Globus pallidus (tissue), 1 donor: ENCODE measurements at regions not wholly inside any gene's neighbourhood (a gene's known extent, or its start where the extent isn't known, plus 50 kb on each side); places are given as distances from the start of the nearest gene placed in this dataset.

Source experiments
- DNase-seq: peaks from one replicate; pipeline ENCODE4 v3.0.0-alpha.2; 2015; ENCODE audit warnings: low spot score

GRCh38 chr10:90328459-90328858 is 529.4 kb downstream of the HTR7 start:
- DNase-seq, result no peak

GRCh38 chr10:90328896-90329295 is 528.9 kb downstream of the HTR7 start:
- no peak for DNase-seq

DNA sequence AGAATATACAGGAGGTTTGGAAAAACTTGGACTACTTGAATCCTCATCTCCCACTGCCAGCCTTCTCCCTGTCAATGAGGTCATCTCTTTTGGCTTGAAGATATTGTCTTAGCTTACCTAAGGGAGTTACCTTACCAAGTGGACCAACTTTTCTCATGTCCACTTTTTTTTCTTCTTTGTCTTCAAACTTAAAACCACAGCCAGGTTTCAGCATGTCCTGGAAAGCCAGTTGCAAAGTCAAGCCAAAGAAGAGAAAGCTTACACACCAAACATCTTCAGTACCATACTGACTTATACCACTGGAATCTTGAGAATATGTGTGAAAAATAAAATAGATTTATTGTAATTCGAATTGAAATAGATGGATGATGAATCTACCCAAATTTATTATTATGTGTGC is 520.5 kb downstream of the HTR7 start:
- DNase-seq, result no peak

- no peak for DNase-seq
Observed at GRCh38 chr10:90342480-90342879, 515.4 kb downstream of the HTR7 start.

DNA sequence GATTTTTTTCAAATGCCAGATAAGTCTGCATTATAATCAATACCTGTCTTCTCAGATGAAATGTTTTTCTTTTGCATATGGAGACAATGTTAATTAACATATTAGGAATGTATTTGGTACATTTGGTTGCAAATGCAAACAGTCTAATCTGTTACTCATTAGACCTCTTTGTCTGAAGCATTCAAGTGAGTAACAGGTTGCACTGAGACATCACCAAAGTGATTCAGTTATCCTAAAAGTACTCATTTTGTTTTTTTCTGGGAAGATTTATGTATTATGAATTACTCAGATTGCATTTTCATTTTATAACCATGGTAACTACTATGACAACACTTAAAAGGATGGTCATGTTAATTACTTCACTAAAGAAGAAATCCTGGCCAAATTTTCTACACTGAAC is 513.6 kb downstream of the HTR7 start:
- DNase-seq, result no peak

DNA sequence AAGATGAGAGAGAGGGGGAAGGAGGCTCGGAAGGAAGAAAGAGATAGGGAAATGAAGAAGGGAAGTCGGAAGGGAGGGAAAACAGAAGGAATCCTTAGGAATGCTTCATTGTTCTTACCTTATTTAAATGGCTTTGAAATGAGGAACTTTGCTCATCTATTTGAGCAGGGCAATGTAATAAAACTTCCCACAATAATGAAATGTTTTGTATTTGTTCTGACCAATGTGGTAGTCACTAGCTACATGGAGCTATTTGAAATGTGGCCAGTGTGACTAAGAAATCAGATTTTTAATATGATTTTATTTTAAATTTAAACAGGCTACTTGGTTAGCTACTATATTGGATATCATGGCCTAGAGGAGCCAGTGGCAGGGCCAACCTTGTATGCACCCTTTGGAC is 510.6 kb downstream of the HTR7 start:
- DNase-seq, result no peak

DNA sequence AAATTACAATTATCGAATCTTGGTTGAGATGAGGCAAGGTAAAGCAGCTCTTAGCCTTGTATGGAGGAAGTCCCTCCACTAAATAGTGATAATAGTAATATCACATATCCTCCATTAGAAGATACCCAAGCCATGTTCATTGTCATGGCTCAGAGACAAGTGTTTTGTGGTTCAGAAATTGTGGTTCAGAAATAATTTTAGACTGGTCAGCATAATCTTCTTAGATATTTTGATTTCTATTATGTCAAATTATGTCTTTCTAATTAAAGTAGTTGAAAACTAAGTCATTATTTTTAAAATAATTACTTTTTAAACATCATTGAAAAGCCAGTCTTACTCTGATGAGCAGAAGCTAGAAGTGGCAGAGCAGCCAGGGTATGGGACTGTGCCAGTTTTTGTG is 507.7 kb downstream of the HTR7 start:
- DNase-seq, result no peak

GRCh38 chr10:90352288-90352687 is 505.6 kb downstream of the HTR7 start:
- DNase-seq, result no peak

DNA sequence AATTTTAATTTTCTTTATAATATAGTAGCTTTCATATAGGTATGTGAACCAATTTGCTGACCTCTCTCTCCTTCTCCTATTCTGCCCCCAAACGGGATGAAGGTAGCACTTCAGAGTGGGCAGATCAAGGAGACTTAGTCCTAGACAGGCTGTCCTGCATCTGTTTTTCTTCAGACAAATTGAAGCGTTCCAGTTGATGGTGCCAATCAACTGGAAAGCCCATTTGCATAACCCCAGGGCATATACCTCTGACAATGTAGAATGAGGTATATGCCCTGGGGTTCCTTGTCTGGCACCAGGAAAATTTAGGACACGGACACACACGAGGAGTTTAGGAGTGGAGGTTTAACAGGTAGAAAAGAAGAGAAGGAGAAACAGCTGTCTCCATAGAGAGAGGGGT is 502.9 kb downstream of the HTR7 start:
- no peak for DNase-seq

DNA sequence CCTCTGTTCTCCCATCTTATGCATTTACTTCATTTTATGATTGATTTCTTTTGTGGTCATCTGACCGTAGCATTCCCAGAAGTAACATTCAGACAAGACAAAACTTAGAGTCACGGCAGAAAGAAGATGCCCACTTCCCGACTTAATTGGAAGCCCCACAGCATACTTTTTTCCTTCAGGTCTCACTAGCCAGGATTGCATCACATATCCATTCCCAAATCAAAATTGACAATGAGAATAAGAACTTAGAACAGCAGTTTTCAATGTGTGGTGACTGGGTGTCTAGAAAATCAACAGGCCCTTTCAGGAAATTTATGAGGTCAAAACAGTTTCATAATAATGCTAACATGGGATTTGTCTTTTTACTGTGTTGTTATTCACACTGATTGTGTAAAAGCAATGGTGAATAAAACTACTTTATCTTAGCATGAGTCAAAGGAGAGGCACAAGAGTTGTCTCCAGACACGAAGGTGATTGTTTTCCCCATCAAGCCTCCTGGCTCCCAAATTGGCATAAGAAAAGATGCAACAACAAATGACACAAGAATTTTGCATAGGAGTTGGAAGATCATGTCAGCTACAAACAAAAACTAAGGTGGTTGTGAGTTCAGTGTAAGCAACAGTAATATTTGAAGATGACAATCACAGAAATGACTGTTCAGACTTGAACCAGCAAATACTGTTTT is 493.9 kb downstream of the HTR7 start:
- no peak for DNase-seq

DNA sequence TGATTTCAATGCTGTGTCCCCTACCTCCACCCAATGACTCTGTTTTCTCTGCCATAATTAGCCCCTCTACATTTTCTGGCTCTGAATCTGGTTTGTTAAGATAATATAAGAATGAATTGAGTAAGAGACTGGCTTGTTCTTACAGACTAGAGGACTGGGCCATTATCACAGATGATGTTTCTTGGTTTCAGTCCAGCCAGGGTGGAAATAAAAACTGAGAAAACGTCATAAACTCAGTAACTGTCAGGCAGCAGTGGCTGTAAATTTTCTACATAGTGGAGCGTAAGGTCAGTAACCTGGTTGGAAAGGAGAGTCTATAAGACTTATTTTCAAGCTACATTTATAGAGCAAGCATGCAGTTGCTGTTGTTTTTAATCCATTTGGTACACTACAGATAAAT is 485.4 kb downstream of the HTR7 start:
- DNase-seq, result no peak

DNA sequence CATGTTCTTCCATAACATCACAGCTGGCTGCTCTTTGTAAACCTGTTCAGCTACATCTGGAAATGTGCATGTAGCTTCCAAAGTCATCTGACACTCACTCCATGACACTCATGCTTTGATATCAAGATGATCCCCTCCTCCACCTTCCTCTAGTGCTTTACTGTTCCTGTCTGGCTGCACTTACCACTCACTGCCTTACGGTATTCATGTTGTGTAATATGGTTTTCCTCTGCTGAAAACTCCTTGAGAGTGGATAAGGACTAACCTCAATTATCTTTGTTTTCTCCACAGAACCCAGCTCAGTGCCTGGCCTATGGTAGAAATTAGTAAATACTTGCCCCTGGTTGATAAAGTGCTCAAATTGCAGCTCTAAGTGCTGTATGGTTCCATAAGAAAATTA is 483.9 kb downstream of the HTR7 start:
- no peak for DNase-seq

DNA sequence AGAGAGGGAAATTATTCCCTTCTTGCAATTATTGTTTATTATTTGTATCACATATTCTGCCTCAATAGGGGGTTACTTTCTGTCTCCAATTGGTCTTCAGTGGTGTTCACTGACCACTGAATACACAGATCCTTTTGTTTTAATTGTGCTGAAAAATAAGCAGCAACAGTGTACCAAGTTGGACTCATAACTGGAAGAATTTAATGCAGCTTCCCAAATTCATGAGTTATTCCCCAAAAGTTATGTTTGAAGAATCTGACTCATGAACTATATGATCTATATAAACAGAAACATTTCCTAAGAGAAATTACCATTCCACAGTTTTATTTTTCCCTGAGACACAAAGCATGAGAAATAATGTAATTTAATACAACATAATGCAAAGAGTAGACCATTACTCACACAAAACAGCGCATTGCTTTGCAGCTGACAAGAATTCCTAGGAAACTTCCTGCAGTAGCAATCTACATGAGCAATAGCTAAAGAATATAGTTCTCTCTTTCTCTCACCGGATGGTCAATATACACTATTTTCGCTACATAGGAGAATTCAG is 479.2 kb downstream of the HTR7 start:
- no peak for DNase-seq

- DNase-seq, result no peak
Observed at GRCh38 chr10:90381468-90381867, 476.4 kb downstream of the HTR7 start.

- DNase-seq, result no peak
Observed at GRCh38 chr10:90389876-90390275, 468.0 kb downstream of the HTR7 start.

DNA sequence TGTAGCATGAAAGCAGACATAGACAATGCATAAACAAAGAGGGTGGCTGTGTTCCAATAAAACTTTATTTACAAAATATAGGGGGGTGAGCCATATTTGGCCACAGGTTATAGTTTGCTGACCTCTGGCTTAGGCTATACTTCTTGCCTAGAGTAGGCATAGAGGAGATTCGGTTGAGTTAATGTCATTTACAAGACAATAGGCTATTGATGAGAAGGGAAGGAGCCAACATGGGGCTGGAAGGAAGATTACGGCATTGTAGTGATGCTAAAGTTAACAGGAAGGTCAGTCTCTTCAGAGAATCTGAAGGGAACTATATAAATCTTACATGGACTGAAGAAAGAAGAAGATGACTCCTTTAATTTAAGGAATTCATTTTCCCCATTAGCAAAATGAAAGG is 463.5 kb downstream of the HTR7 start:
- DNase-seq, result no peak

GRCh38 chr10:90396721-90397120 is 461.1 kb downstream of the HTR7 start:
- no peak for DNase-seq

DNA sequence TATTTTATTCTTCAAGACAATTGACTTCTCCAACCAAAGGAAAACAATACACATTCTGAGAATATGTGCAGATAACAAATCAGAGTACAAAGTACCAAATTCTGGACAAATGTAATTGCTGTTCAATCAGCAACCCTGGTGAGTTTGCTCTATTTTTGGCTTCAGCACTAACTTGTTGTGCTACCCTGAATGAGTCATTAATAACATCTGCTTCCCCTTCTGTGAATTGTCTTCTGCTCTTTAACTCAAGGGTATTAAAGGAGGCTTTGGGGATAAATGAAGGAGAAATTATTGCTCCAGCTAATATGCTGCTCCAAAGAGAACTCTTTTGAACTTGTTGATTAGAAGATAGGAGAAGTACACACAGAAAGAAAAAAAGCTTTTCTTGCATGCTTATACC is 459.3 kb downstream of the HTR7 start:
- no peak for DNase-seq

DNA sequence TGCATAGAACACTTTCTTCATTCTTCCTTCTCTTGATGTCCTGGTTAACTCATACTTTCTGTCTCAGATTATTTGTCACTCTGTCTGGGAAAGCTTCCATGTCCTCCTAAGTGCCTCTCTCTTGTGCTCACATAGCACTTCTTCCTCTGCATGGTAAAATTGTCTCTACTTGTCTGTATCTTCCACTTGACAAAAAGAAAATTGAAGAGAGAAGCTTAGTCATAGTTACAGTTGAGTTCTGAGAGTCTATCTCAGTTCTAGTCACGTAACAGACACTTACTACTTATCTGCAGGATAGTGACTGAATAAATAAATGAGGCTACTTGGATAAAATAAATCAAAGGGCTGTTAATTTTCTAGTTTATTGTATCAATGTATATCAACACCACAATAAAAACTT is 458.1 kb downstream of the HTR7 start:
- no peak for DNase-seq

GRCh38 chr10:90403211-90404000 is 454.4 kb downstream of the HTR7 start:
- no peak for DNase-seq

GRCh38 chr10:90407131-90407530 is 450.7 kb downstream of the HTR7 start:
- no peak for DNase-seq

DNA sequence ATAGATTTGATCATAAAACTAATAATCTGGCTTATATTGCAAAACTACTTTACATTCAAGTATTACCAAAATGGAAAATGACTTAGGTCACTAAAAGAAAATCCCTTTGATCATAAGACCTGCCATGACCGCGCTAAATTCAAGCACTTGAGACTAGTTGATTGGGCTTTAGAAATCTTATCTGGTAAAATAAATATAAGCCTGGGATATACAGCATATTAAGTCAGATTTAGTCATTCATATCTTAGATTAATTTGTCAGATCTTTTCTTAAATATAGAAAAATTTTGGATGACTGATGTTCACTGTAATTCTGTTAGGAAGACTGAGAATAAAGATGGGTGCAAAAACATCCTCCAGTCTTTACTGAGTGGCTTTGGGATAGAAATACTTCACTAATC is 450.0 kb downstream of the HTR7 start:
- DNase-seq, result no peak

DNA sequence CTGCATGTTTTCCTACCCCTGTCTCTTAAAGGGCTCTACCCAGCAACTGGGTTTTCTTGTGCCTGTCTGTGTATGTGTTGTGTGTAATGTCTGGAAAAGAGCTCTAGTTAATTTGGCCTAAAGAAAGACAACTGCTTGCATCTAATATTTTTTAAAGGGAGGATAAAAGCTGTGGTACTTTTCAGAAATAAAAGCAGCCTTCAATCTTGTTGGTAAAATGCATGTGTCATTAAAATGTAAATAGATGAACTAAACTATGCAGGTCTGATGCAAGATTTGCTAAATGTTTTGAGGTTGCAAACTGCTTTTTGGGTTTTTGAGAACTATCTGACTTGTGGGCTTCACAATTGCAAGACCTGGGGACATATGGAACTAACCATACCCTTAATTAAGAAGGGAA is 445.3 kb downstream of the HTR7 start:
- DNase-seq, result no peak

DNA sequence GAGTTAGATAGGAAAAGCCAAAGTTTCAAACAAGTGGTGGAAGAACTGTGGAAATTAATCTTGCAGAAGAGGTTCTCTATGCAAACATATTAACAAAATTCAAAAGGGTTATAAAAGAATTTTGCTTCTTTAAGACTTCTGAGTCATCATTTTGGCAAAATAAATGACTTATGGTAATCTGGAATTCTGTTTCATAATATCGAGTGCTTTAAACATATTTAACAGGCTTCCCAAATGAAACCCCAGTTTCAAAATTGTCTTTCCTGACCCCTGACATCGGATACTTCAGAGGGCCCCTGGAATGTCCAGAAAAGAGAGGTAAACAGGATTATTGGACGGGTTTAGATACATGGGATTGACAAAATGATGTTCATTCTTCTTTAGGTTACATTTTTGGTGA is 444.6 kb downstream of the HTR7 start:
- no peak for DNase-seq
